ENCODE measurements at regions not wholly inside any gene's neighbourhood (a gene's known extent, or its start where the extent isn't known, plus 50 kb on each side); places are given as distances from the start of the nearest gene placed in this dataset.

GRCh38 chr13:75231235-75231634 is 250.7 kb downstream of the TBC1D4 start:
- DNase-seq, result no peak

- no peak for DNase-seq
Observed at GRCh38 chr13:75226733-75227435, 255.1 kb downstream of the TBC1D4 start.

GRCh38 chr13:75226092-75226491 is 255.9 kb downstream of the TBC1D4 start:
- DNase-seq, result no peak

GRCh38 chr13:75225288-75226032 is 256.5 kb downstream of the TBC1D4 start:
- DNase-seq, result no peak

GRCh38 chr13:75224053-75224742 is 257.8 kb downstream of the TBC1D4 start:
- no peak for DNase-seq

GRCh38 chr13:75222031-75222430 is 259.9 kb downstream of the TBC1D4 start:
- no peak for DNase-seq

GRCh38 chr13:75220861-75221260 is 261.1 kb downstream of the TBC1D4 start:
- DNase-seq, result no peak

- DNase-seq, result no peak
Observed at GRCh38 chr13:75220238-75220542, 261.8 kb downstream of the TBC1D4 start.

- DNase-seq, result peak; percentile 29
Observed at GRCh38 chr13:75219479-75220237, 262.3 kb downstream of the TBC1D4 start.

GRCh38 chr13:75217949-75218348 is 264.0 kb downstream of the TBC1D4 start:
- no peak for DNase-seq

- no peak for DNase-seq
Observed at GRCh38 chr13:75216038-75216437, 265.9 kb downstream of the TBC1D4 start.

GRCh38 chr13:75214846-75215245 is 267.1 kb downstream of the TBC1D4 start:
- DNase-seq, result no peak

- DNase-seq, result no peak
Observed at GRCh38 chr13:75202981-75203380, 279.0 kb downstream of the TBC1D4 start.

- no peak for DNase-seq
Observed at GRCh38 chr13:75197803-75198202, 284.2 kb downstream of the TBC1D4 start.

GRCh38 chr13:75196147-75196837 is 285.7 kb downstream of the TBC1D4 start:
- DNase-seq, result no peak

- DNase-seq, result no peak
Observed at GRCh38 chr13:75195495-75196146, 286.3 kb downstream of the TBC1D4 start.

- no peak for DNase-seq
Observed at GRCh38 chr13:75194717-75195462, 287.1 kb downstream of the TBC1D4 start.

- DNase-seq, result no peak
Observed at GRCh38 chr13:75186379-75186778, 295.6 kb downstream of the TBC1D4 start.

- DNase-seq, result no peak
Observed at GRCh38 chr13:75181906-75182305, 300.1 kb downstream of the TBC1D4 start.

GRCh38 chr13:75180805-75181455 is 301.0 kb downstream of the TBC1D4 start:
- no peak for DNase-seq

GRCh38 chr13:75178436-75178835 is 303.5 kb downstream of the TBC1D4 start:
- peak; percentile 70 for DNase-seq
